K562 (cell line): ENCODE measurements at regions not wholly inside any gene's neighbourhood (a gene's known extent, or its start where the extent isn't known, plus 50 kb on each side); places are given as distances from the start of the nearest gene placed in this dataset.

Source experiments
- ATAC-seq: fragments of 200-7000 bp; cut with Tn5 transposase; 3 replicates; pipeline ENCODE4 v1.9.1; 2020; ENCODE audit warnings: moderate library complexity
- BruUV-seq: library from RNA; stranded (reverse); fragments of 400-500 nt; replicated peaks from 2 replicates; lab custom pipeline; 2021; lab: Mats Ljungman, UMichigan
- CTCF ChIA-PET: fragments of 300-600 bp; formaldehyde crosslinking; extraction: SDS; loops from one replicate; lab custom pipeline; 2021; ENCODE audit warnings: low intra/inter-chr PET ratio; lab: Yijun Ruan, JAX
- POLR2A ChIA-PET: fragments of 300-600, 350-650 bp; sonication (Branson Sonifier 250); formaldehyde crosslinking; extraction: SDS; loops from one replicate; lab custom pipeline; 2021; ENCODE audit warnings: antibody characterized with exemption, inconsistent platforms; lab: Yijun Ruan, JAX
- DNase-seq, 4 experiments: peaks; one replicate each; pipeline versions ENCODE4 v3.0.0 to v3.0.0-alpha.2; 2011 to 2018; ENCODE audit warnings: low spot score in 3 of 4, mixed read lengths in 3 of 4; ENCODE audit errors: extremely low read depth in 1 of 4
- FAIRE-seq: peaks from 2 replicates; lab custom pipeline; 2011; peaks lifted over from hg19 to GRCh38; lab: Jason Lieb, UNC
- H2AFZ ChIP-seq: 2 replicates; pipeline ENCODE4 v1.6.0; 2011; ENCODE audit warnings: low read depth, low read length, control low read depth, inconsistent platforms
- H3K27ac ChIP-seq: fragments of 200-600 bp; 3 replicates; pipeline ENCODE4 v1.8.0; 2011; ENCODE audit warnings: low read depth, mild to moderate bottlenecking, control low read depth, inconsistent platforms, low read length, moderate library complexity, mixed read lengths; ENCODE audit errors: extremely low read depth
- H3K27me3 ChIP-seq, 2 experiments: fragments of 300-600 bp in 1 of 2; 2 replicates in 1 of 2; 3 replicates in 1 of 2; pipeline versions ENCODE4 v1.6.0 to v1.8.0; 2011; ENCODE audit warnings: inconsistent platforms in 2 of 2, low read length in 2 of 2, mild to moderate bottlenecking in 1 of 2, mixed read lengths in 1 of 2, moderate library complexity in 1 of 2; ENCODE audit not compliant: control insufficient read depth in 2 of 2, insufficient read depth in 2 of 2
- H3K36me3 ChIP-seq: fragments of 300-600 bp; 3 replicates; pipeline ENCODE4 v1.8.0; 2011; ENCODE audit warnings: mild to moderate bottlenecking, low read length, inconsistent platforms; ENCODE audit not compliant: control insufficient read depth, insufficient read depth
- H3K4me1 ChIP-seq, 2 experiments: fragments of 200-600 bp in 1 of 2; replicated peaks in 1 of 2; 2 replicates in 1 of 2; 3 replicates in 1 of 2; pipeline versions ENCODE4 v1.5.1 to v1.8.0; 2011; ENCODE audit warnings: inconsistent platforms in 2 of 2, low read length in 2 of 2, mild to moderate bottlenecking in 1 of 2, mixed read lengths in 1 of 2, moderate library complexity in 1 of 2; ENCODE audit not compliant: control insufficient read depth in 2 of 2, insufficient read depth in 2 of 2
- H3K4me2 ChIP-seq: 2 replicates; pipeline ENCODE4 v1.6.1; 2011; ENCODE audit warnings: low read length, control low read depth, inconsistent platforms, mixed read lengths; ENCODE audit not compliant: insufficient read depth
- H3K4me3 ChIP-seq: fragments of 200-600 bp; sonication (generic), shearing (Covaris generic); 2 replicates; pipeline ENCODE4 v1.5.1; 2016; ENCODE audit warnings: control low read depth, inconsistent platforms
- H3K79me2 ChIP-seq: fragments of 200-600 bp; 3 replicates; pipeline ENCODE4 v1.8.0; 2011; ENCODE audit warnings: low read length, inconsistent platforms; ENCODE audit not compliant: control insufficient read depth, insufficient read depth
- H3K9ac ChIP-seq, 2 experiments: 2 replicates each; pipeline versions ENCODE4 v1.6.0 to v1.6.1; 2011; ENCODE audit warnings: low read depth in 2 of 2, low read length in 2 of 2, control low read depth in 1 of 2, inconsistent platforms in 1 of 2, mild to moderate bottlenecking in 1 of 2, mixed read lengths in 1 of 2; ENCODE audit not compliant: insufficient read depth in 1 of 2
- H3K9me1 ChIP-seq: one replicate; pipeline ENCODE4 v1.6.0; 2011; ENCODE audit warnings: inconsistent platforms, mild to moderate bottlenecking, low read length, moderate library complexity; ENCODE audit not compliant: control insufficient read depth, insufficient read depth
- H3K9me3 ChIP-seq: replicated peaks from 2 replicates; pipeline ENCODE4 v1.5.1; 2011; ENCODE audit warnings: low read depth, low read length, inconsistent platforms; ENCODE audit not compliant: control insufficient read depth, insufficient read depth
- H4K20me1 ChIP-seq: replicated peaks from 2 replicates; pipeline ENCODE4 v1.6.1; 2011; ENCODE audit warnings: low read length, inconsistent platforms, mixed read lengths; ENCODE audit not compliant: control insufficient read depth, insufficient read depth
- FUS ChIP-seq: fragments of 200-400 bp; formaldehyde crosslinking; optimal IDR thresholded peaks from 2 replicates; pipeline ENCODE3; 2017; ENCODE audit warnings: low read depth, low read length
- JUNB ChIP-seq: fragments of 450-650 bp; formaldehyde crosslinking; conservative IDR thresholded peaks from 2 replicates; pipeline ENCODE4 v1.4.0; 2020; ENCODE audit warnings: mild to moderate bottlenecking
- MYNN ChIP-seq, 2 experiments: sonication (generic); formaldehyde crosslinking in 1 of 2; IDR thresholded peaks; 2 replicates each; pipeline versions ENCODE4 v1.5.0 to v1.6.1; 2016 to 2020; ENCODE audit warnings: antibody characterized with exemption in 1 of 2, missing genetic modification reagents in 1 of 2
- PHB2 ChIP-seq: fragments of 450-650 bp; IDR thresholded peaks from 2 replicates; pipeline ENCODE4 v1.6.1; 2017; ENCODE audit warnings: low read depth
- PHF8 ChIP-seq: fragments of 200-600 bp; sonication (generic); IDR thresholded peaks from 2 replicates; pipeline ENCODE4 v1.6.1; 2012; ENCODE audit warnings: mixed run types, mild to moderate bottlenecking, inconsistent platforms, low read length, moderate library complexity, borderline replicate concordance
- RBM39 ChIP-seq: fragments of 200-400 bp; formaldehyde crosslinking; optimal IDR thresholded peaks from 2 replicates; pipeline ENCODE3; 2018; ENCODE audit warnings: low read depth, low read length
- SRSF9 ChIP-seq: fragments of 200-400 bp; formaldehyde crosslinking; IDR thresholded peaks from 2 replicates; pipeline ENCODE4 v1.6.1; 2017; ENCODE audit warnings: low read depth, low read length, borderline replicate concordance
- ZNF197 ChIP-seq: fragments of 200-800 bp; sonication (Bioruptor generic); IDR thresholded peaks from 2 replicates; pipeline ENCODE4 v1.6.1; 2016; ENCODE audit warnings: low read depth, missing genetic modification characterization, missing compliant biosample characterization
- ZNF586 ChIP-seq: fragments of 450-650 bp; formaldehyde crosslinking; conservative IDR thresholded peaks from 2 replicates; pipeline ENCODE4 v1.4.0; 2020; ENCODE audit warnings: mild to moderate bottlenecking, moderate library complexity
- WGBS: fragments of 100-300 bp; shearing (Covaris generic); methylation state at CpG from one replicate; pipeline ENCODE4 v1.1.6; 2016; ENCODE audit warnings: low coverage, mixed read lengths; ENCODE audit not compliant: insufficient coverage; ENCODE audit errors: missing lambda C conversion rate; 5-methylcytosine and 5-hydroxymethylcytosine counted together
- in situ Hi-C: fragments of 300-500 bp; cut with MboI; formaldehyde crosslinking; loops from 4 replicates; pipeline ENCODE4 v1.15.0; 2018; ENCODE audit warnings: inconsistent platforms, mixed read lengths
- intact Hi-C: fragments of 100-400 bp; cut with micrococcal nuclease; formaldehyde crosslinking; loops from 2 replicates; pipeline ENCODE4 v1.14.2; 2022
- TF ChIP-seq, protein P1 (sequence below): fragments of 450-650 bp; IDR thresholded peaks from 2 replicates; pipeline ENCODE4 v1.7.0; 2016; ENCODE audit warnings: borderline replicate concordance

DNA sequence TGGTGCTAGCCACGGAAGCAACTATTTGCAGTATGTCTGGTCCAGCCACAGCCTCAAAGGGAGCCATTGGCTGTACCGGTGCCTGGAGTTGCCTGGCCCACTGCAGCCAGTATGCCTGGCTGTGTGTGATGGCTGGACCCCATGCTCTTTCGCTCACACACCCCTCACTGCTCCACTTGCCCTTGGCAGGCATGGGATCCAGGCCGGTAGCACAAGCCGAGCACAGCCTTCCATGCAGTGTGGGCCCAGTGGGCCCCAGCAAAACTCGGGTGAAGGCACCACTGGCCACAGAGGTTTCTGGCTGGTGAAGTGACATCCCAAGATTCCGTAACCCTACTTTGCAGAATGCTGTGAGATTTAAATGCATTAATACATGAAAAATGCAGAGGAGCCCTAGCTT is 665.8 kb downstream of the PLPP3 start:
- 2% methylated on average over 7 of the region's 7 CpGs for WGBS
- ChIA-PET CTCF (no interaction called here), POLR2A (no interaction called here)
- Histone ChIP-seq H3K9me3 (no peaks in the 10 kb centered on the region), H3K4me1 (no peaks in the 10 kb centered on the region), H4K20me1 (no peaks in the 10 kb centered on the region), H3K27me3 (no peaks in the 10 kb centered on the region), H3K4me3 (no peak overlapping the region), H3K9ac (no peak overlapping the region), H3K4me2 (no peak overlapping the region), H3K9me1 (no peaks in the 10 kb centered on the region), H2AFZ (no peak overlapping the region), H3K79me2 (no peaks in the 10 kb centered on the region), H3K36me3 (no peaks in the 10 kb centered on the region), H3K27ac (no peak overlapping the region)
- in situ Hi-C loops = no loop called here
- BruUV-seq = no TSS peak
- no peak for FAIRE-seq
- TF ChIP-seq JUNB (CRISPR knock-in tag) (no peak), PHB2 (no peak), MYNN (IDR thresholded peaks at IDR 0.05) (no peak), MYNN (CRISPR knock-in tag; IDR thresholded peaks at IDR 0.05) (no peak), RBM39 (no peak), ZNF586 (CRISPR knock-in tag) (no peak), ZNF197 (CRISPR knock-in tag) (no peak), PHF8 (no peak), SRSF9 (no peak), FUS (no peak)
- TF ChIP-seq, protein P1, sequence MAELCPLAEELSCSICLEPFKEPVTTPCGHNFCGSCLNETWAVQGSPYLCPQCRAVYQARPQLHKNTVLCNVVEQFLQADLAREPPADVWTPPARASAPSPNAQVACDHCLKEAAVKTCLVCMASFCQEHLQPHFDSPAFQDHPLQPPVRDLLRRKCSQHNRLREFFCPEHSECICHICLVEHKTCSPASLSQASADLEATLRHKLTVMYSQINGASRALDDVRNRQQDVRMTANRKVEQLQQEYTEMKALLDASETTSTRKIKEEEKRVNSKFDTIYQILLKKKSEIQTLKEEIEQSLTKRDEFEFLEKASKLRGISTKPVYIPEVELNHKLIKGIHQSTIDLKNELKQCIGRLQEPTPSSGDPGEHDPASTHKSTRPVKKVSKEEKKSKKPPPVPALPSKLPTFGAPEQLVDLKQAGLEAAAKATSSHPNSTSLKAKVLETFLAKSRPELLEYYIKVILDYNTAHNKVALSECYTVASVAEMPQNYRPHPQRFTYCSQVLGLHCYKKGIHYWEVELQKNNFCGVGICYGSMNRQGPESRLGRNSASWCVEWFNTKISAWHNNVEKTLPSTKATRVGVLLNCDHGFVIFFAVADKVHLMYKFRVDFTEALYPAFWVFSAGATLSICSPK = no peak
- ATAC-seq = no peak
- no peak for DNase-seq
- intact Hi-C loops = no loop called here
